C1 segment of cervical spinal cord (tissue), 14 donors: ENCODE measurements at regions not wholly inside any gene's neighbourhood (a gene's known extent, or its start where the extent isn't known, plus 50 kb on each side); places are given as distances from the start of the nearest gene placed in this dataset.
A peak's percentile ranks its signal among the peaks of the same experiment; 100 is the strongest.

Experiments used
- DNase-seq, 14 donors: peaks; one replicate each; lab custom pipeline; 2025; lab: John Stamatoyannopoulos, UW

GRCh38 chr17:83144421-83145357, 65.3 kb downstream of the METRNL start:
- no peak for DNase-seq

- DNase-seq = no peak
Observed at GRCh38 chr17:83145358-83145738, 65.9 kb downstream of the METRNL start.

DNA sequence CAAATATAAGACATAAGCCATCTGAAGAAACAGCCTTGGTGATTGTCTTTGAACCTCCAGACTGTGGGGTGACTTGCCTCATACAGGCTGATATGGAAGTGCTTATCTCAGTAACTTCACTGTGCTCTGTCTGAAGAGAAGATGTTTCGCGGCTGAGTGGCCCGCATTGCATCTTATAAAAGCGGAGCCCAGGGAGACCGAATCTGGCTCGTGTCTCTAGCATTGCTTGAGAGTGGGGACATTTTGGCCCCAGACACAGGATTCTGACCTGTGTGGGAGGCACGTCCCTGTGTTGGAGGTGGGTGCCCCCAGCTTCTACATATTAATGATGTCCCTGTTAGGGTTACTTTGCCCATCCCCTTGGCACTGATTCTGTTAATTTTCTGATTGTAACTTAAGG, 66.4 kb downstream of the METRNL start:
- DNase-seq = no peak

- no peak for DNase-seq
Observed at GRCh38 chr17:83146347-83146746, 66.9 kb downstream of the METRNL start.

GRCh38 chr17:83147280-83147679, 67.9 kb downstream of the METRNL start:
- DNase-seq = no peak

DNA sequence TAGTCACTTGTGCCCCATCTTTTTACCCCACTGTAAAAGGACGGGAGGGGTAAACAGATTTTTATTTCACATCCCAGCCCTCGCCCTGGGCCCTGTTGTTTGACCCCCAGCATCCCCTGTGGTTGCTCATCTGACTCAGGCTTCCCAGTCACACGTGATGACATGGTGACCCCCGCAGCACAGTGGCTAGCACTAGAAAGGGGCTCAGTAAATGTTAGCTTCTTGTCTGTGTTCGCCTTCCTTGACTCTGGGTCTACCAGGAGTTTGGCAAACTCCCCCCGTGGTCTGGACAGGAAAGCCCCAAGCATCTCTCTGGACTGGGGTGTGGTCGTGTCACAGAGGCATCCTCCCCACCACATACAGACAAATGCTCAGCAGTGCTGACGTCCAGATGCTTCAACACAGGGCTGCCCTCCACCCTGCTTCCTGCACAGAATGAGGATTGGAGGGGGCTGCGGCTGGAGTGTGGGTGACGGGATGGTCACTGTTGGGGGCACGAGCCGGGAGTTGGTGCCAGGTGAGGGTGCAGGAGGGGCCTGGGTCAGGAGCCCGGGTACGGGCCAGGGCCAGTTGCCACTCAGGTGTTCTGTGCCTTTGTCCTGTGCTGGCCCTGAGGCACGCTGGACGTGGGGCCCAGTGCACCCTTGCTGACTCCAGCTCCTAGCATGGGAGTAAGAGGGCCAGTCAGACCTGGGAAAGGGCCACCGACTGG, 69.1 kb downstream of the METRNL start:
- no peak for DNase-seq

DNA sequence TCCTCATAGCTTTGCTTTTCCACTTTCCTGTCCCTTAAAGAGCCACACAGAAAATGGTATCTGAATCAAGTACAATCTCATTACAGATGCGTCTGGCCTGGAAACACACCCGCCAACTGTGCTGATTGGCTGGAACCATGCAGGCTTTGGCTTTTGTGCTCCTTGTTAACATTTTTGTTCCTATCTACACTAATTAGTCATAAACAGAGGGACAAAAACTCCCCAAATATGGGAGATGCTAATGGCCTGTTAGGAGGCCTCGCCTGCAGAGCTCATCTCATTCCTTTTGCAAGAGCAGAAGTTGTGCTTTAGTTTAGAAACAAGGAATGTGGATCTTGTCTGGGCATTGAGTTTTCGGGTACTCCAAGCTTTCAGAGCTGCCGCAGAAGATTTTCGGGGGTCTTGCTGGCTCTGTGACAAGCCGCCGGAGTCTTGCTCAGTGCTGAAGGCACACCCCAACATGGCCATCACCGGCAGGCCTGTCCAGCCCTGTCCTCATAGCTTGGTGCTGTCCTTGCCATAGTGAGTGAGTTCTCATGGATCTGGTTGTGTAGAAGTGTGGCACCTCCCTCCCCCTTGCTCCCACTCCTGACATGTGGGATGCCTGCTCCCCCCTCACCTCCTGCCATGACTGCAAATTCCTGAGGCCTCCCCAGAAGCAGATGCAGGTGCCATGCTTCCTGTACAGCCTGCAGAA, 69.8 kb downstream of the METRNL start:
- DNase-seq = no peak

DNA sequence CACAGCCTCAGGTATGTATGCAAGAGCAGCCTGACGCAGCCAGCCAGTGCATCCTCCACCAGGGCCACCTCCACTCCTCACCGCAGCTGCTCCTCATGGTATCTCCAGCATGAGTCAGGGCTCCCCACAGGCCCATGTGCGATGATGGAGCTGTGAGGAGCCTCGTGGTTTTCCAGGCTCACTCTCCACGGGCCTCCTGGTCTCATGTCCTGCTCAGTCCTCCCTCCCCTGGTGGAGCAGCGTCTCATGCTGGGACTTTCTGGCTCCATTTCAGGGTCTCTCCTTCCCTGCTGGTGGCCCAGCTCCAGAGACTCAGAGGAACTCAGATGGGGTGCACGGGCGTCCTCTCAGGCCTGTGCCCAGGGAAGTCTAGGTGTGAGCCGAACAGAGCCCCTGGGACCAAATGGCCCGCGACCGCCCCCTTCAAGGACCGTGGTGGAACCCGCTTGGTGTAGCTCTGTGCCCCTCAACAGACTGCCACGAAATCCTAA, 70.4 kb downstream of the METRNL start:
- DNase-seq = no peak

- DNase-seq = no peak
Observed at GRCh38 chr17:83150369-83151055, 71.1 kb downstream of the METRNL start.

- no peak for DNase-seq
Observed at GRCh38 chr17:83151056-83151441, 71.6 kb downstream of the METRNL start.

- no peak for DNase-seq
Observed at GRCh38 chr17:83151442-83152226, 72.2 kb downstream of the METRNL start.

GRCh38 chr17:83152227-83152744, 72.9 kb downstream of the METRNL start:
- no peak for DNase-seq

DNA sequence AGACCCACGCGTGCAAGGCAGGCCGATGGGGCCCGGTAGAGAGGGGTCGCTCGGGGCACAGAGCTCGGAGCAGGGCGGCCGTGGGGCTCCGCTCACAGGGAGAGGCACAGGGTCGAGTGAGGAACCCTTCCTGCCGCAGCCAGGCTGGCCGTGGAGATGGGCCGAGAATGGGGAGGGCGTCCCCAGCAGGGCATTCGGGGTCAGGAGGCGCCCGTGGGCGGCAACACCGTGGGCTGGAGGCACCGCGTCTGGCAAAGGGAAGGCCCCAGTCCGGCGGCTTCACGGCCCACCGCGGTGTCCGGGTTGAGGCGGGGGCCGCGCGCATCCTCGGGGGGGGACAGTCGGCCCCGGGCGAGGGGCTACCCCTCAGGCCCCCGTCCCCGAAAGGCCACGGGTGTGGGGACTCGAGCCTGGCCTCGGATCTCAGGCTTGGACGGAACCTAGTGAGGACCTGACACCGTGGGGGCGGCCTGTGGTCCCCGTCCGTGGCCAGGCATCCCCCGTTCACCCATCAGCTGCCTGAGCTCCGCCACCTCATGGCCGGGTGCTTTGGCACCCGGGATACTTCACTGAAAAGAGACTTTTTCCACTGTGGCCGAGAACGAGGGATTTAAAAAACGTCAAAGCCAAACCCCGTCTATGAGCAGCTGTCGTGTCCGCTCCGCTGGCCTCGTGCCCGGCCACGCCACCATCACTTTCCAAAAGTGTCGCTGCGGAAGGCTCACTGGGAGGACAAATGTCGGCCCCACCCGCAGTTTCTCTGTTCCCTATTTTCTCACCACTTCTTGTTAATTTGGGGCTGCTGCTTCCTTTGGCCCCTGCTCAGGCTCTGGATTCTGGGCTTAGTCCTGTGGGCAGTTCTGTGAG, 73.6 kb downstream of the METRNL start:
- peak in 3 of 14 donors; percentile 4 to 37 (median 18) for DNase-seq

DNA sequence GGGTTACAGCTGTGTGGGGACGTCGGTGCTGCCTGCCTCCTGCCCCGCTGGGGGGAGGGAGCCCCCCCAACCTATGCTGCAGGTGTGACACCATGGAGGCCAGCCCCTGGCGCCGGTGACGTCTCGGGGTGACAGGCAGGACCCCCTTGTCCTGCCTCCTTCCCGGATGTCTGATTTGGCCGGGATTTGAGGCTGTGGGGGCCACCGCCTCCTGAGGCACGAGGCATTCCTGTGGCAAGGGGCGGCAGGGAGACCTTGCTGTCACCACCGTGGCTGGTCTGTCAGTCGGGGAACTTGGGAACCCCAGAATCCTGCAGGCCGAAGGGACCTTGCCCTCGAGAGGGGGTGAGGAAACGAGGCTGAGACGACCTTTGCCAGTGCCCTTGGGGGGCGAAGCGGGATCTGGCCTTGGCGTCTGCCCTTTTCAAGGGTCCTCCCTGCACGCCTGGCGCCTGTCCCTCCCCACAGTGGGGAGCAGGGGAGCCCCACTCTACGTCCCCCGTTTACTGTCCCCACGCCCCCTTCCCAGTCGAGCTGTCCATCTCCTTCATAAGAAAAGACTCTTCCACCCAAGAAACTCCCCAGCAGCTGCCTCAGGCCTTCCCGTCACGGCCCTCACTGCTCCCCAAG, 74.4 kb downstream of the METRNL start:
- no peak for DNase-seq

- no peak for DNase-seq
Observed at GRCh38 chr17:83154311-83155127, 75.1 kb downstream of the METRNL start.

DNA sequence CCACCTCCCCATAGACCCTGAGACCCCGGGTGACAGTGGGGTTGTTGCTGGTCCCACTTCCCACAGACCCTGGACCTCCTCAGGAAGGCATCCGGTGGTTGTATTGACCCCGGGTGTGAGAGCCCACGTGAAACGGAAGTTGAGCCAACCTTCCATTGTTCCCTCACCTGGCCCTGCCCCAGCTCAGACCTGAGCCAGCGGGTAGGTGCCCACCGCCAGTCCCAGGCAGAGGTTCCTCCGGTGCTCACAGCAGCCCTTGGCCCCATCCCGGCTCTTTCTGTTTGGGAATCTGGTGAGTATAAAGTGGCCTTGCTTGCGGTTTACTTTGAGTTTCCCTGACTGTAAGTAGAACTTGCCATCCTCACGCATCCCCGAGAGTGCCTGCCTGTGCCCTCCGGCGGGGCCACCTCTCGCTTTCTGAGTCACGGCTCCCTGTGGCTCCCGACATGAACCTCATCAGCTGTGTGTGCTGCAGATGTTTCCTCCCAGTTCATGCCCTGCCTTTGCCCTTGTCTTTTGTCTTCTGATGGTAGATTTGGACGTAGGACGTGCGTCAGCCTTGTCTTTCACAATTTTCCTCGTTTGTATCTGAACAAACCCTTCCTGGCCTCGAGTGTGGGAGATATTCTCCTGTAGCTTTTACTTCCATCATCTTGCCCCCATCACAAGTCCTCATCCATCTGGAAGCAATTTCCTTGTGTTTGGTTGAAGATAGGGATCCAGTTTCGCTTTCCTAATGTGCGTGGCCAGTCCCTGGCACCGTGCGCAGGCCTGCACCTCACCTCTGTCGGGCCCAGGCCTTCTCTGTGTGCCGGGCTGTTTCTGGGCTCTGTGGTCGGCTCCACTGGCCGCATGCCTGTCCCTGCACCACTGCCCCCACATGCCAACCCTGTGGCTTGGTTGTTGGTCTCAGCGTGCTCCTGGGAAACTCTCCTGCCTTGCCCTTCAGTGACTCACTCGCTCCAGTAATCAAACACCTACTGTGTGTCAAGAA, 76.0 kb downstream of the METRNL start:
- no peak for DNase-seq

- no peak for DNase-seq
Observed at GRCh38 chr17:83156408-83156807, 77.0 kb downstream of the METRNL start.
